Uterus (tissue), 3 donors: ENCODE measurements at regions not wholly inside any gene's neighbourhood (a gene's known extent, or its start where the extent isn't known, plus 50 kb on each side); places are given as distances from the start of the nearest gene placed in this dataset.
A peak's percentile ranks its signal among the peaks of the same experiment; 100 is the strongest.

Experiments used
- DNase-seq, 2 donors: peaks; one replicate each; pipeline ENCODE4 v3.0.0-alpha.2; 2019 to 2020
- H3K27ac ChIP-seq, 2 donors: fragments of 200-600 bp; sonication (generic); 1 replicate in 1 of 2; 2 replicates in 1 of 2; pipeline ENCODE4 v1.5.1; 2016 to 2018
- H3K27me3 ChIP-seq, 2 donors: fragments of 200-600 bp; sonication (generic); one replicate each; pipeline ENCODE4 v1.5.1; 2018 to 2019; ENCODE audit warnings: control low read depth in 1 of 2
- H3K36me3 ChIP-seq, 2 donors: fragments of 200-600 bp; sonication (generic); one replicate each; pipeline ENCODE4 v1.5.1; 2019; ENCODE audit warnings: control low read depth in 1 of 2
- H3K4me1 ChIP-seq, 2 donors: fragments of 200-600 bp; sonication (generic); one replicate each; pipeline ENCODE4 v1.5.1; 2018 to 2019; ENCODE audit warnings: control low read depth in 1 of 2
- H3K4me3 ChIP-seq, 2 donors: fragments of 200-600 bp; sonication (generic); 1 replicate in 1 of 2; 2 replicates in 1 of 2; pipeline ENCODE4 v1.5.1; 2018 to 2019; ENCODE audit warnings: mild to moderate bottlenecking in 1 of 2
- H3K9me3 ChIP-seq, 2 donors: fragments of 200-600 bp; sonication (generic); one replicate each; pipeline ENCODE4 v1.5.1; 2019; ENCODE audit warnings: control low read depth in 1 of 2
- POLR2A ChIP-seq, 2 donors: fragments of 450-650 bp; IDR thresholded peaks; one replicate each; pipeline ENCODE4 v1.6.1; 2016; ENCODE audit warnings: antibody characterized with exemption in 2 of 2, mild to moderate bottlenecking in 1 of 2, moderate library complexity in 1 of 2
- intact Hi-C: fragments of 100-400 bp; cut with DNase I; formaldehyde crosslinking; loops from one replicate; pipeline ENCODE4 v1.15.1; 2023; ENCODE audit warnings: low total_unique reads
- TF ChIP-seq, protein P1 (sequence below), 4 experiments: fragments of 200-600 bp in 2 of 4; fragments of 450-650 bp in 2 of 4; sonication (generic) in 2 of 4; IDR thresholded peaks; one replicate each; pipeline ENCODE4 v1.5.1; 2016 to 2019; ENCODE audit warnings: antibody characterized with exemption in 4 of 4, mild to moderate bottlenecking in 2 of 4, moderate library complexity in 1 of 4
- donor health status: DM: yes; HTN: yes; CAD: no.

DNA sequence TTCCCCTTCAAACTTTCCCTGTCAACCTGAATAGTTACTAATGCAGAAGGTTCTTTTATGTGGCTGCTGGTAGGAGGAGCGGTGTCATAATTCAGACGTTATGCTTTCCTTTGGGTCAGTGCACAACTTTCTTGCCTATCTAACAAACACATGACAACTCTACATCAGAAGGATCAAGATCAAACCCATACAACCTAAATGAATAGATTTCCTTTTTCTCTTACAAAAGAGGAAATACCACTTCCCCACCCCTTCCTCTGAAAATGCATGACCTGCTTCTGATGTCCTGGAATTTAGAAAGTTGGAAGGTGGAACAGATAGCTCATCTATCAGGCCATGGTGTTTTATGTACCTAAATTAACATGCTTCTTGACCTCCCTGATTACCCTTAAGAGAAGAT, 75.7 kb upstream of the ADGRL4 start:
- TF ChIP-seq, protein P1, sequence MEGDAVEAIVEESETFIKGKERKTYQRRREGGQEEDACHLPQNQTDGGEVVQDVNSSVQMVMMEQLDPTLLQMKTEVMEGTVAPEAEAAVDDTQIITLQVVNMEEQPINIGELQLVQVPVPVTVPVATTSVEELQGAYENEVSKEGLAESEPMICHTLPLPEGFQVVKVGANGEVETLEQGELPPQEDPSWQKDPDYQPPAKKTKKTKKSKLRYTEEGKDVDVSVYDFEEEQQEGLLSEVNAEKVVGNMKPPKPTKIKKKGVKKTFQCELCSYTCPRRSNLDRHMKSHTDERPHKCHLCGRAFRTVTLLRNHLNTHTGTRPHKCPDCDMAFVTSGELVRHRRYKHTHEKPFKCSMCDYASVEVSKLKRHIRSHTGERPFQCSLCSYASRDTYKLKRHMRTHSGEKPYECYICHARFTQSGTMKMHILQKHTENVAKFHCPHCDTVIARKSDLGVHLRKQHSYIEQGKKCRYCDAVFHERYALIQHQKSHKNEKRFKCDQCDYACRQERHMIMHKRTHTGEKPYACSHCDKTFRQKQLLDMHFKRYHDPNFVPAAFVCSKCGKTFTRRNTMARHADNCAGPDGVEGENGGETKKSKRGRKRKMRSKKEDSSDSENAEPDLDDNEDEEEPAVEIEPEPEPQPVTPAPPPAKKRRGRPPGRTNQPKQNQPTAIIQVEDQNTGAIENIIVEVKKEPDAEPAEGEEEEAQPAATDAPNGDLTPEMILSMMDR (IDR thresholded peaks at IDR 0.05): no peak
- no peak for TF ChIP-seq POLR2A (IDR thresholded peaks at IDR 0.05)
- no peak overlapping the region for H3K27ac ChIP-seq
- no peaks in the 10 kb centered on the region for H3K4me1 ChIP-seq
- H3K4me3 ChIP-seq: no peak overlapping the region
- no peaks in the 10 kb centered on the region for H3K9me3 ChIP-seq
- no peaks in the 10 kb centered on the region for H3K36me3 ChIP-seq
- H3K27me3 ChIP-seq: no peaks in the 10 kb centered on the region
- no peak for DNase-seq
- intact Hi-C loops: no loop called here

DNA sequence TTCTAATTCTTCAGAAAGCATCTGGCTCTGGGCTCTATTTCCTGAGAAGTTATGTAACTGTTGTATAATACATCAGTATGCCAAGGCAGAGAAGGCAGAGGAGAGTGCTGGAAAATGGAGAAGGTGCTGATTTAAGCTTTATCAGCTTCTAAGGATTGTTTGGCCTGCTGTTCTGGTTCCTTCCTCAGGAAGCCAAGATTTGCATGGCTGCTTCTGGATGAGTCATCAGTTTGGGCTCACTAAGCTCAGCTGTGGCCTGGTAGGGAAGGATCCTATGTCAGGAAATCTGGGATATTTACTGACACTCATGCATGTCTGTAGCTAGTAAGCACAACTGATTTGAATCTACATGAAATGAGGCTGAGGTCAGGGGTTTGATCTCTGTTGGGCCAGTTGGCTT, 73.2 kb upstream of the ADGRL4 start:
- H3K4me1 ChIP-seq: no peaks in the 10 kb centered on the region
- no peak overlapping the region for H3K4me3 ChIP-seq
- no peaks in the 10 kb centered on the region for H3K27me3 ChIP-seq
- TF ChIP-seq, protein P1 (IDR thresholded peaks at IDR 0.05): no peak
- TF ChIP-seq POLR2A (IDR thresholded peaks at IDR 0.05): no peak
- H3K27ac ChIP-seq: peak overlapping the region in 1 of 2 donors; percentile 5
- no peaks in the 10 kb centered on the region for H3K9me3 ChIP-seq
- no peaks in the 10 kb centered on the region for H3K36me3 ChIP-seq
- intact Hi-C loops: no loop called here
- no peak for DNase-seq

DNA sequence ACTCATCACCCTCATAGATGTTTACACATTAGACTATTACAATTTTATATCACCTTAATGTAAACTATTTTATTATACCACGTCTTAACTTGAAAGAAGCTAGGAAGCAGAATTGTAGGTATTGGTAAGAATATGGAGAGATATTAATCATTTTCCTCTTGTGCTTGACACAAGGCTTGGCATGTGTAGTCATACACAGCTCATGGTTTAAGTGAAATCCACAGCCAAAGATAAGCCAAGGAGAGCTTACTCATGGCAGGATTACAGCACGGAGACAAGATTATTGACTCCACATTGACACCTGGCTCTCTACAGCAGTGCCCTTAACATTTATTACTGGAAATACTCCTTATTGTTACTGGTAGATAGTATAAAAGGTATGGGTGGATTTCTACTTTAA, 68.4 kb upstream of the ADGRL4 start:
- intact Hi-C loops: no loop called here
- no peaks in the 10 kb centered on the region for H3K27me3 ChIP-seq
- H3K4me3 ChIP-seq: no peak overlapping the region
- no peaks in the 10 kb centered on the region for H3K4me1 ChIP-seq
- H3K27ac ChIP-seq: no peak overlapping the region
- TF ChIP-seq POLR2A (IDR thresholded peaks at IDR 0.05): no peak
- TF ChIP-seq, protein P1 (IDR thresholded peaks at IDR 0.05): no peak
- DNase-seq: no peak
- H3K36me3 ChIP-seq: no peaks in the 10 kb centered on the region
- H3K9me3 ChIP-seq: no peaks in the 10 kb centered on the region

DNA sequence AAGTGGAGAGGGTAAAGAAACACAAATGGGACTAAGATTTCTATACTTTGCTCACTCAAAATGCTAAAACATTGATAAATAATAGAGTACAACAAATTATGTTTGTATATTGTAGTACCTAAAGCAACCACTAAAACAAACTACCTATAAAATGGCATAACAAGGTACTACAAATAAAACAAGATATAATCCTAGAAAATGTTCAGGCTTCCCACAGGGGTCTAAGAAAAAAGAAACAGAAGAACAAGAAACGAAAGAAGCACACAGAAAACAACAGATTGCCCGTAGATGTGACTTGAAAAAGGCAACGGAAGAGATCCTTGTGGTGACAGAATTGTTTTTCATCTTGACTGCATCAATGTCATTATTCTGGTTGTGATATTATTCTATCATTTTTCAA, 63.3 kb upstream of the ADGRL4 start:
- DNase-seq: no peak
- Histone ChIP-seq H3K4me3 (no peak overlapping the region), H3K9me3 (no peaks in the 10 kb centered on the region), H3K4me1 (no peaks in the 10 kb centered on the region), H3K27me3 (no peaks in the 10 kb centered on the region), H3K27ac (no peak overlapping the region), H3K36me3 (no peaks in the 10 kb centered on the region)
- intact Hi-C loops: no loop called here
- TF ChIP-seq, protein P1 (IDR thresholded peaks at IDR 0.05): no peak
- no peak for TF ChIP-seq POLR2A (IDR thresholded peaks at IDR 0.05)

DNA sequence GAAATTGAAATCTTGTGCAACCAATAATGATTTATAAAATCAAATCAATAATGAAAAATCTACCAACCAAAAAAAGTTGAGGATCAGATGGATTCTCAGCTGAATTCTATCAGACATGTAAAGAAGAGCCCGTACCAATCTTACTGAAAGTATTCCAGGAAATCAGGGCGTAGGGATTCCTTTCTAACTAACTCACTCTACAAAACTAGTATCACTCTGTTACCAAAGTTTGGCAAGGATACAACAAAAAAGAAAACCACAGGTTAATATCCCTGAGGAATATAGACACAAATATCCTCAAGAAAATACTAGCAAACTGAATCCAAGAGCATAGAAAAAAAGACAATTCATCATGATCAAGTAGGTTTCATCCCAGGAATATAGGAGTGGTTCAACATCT, 52.8 kb upstream of the ADGRL4 start:
- no peak for DNase-seq
- H3K27ac ChIP-seq: no peak overlapping the region
- H3K27me3 ChIP-seq: no peaks in the 10 kb centered on the region
- no peak overlapping the region for H3K4me3 ChIP-seq
- H3K4me1 ChIP-seq: no peaks in the 10 kb centered on the region
- no peaks in the 10 kb centered on the region for H3K9me3 ChIP-seq
- intact Hi-C loops: no loop called here
- H3K36me3 ChIP-seq: no peaks in the 10 kb centered on the region
- TF ChIP-seq, protein P1 (IDR thresholded peaks at IDR 0.05): no peak
- no peak for TF ChIP-seq POLR2A (IDR thresholded peaks at IDR 0.05)
